ENCODE measurements at regions not wholly inside any gene's neighbourhood (a gene's known extent, or its start where the extent isn't known, plus 50 kb on each side); places are given as distances from the start of the nearest gene placed in this dataset.
"Not testable (repeated sequence)": the region's sequence is repeated elsewhere in the genome, so short reads cannot be mapped to it uniquely, and the experiment has no call there.

DNA sequence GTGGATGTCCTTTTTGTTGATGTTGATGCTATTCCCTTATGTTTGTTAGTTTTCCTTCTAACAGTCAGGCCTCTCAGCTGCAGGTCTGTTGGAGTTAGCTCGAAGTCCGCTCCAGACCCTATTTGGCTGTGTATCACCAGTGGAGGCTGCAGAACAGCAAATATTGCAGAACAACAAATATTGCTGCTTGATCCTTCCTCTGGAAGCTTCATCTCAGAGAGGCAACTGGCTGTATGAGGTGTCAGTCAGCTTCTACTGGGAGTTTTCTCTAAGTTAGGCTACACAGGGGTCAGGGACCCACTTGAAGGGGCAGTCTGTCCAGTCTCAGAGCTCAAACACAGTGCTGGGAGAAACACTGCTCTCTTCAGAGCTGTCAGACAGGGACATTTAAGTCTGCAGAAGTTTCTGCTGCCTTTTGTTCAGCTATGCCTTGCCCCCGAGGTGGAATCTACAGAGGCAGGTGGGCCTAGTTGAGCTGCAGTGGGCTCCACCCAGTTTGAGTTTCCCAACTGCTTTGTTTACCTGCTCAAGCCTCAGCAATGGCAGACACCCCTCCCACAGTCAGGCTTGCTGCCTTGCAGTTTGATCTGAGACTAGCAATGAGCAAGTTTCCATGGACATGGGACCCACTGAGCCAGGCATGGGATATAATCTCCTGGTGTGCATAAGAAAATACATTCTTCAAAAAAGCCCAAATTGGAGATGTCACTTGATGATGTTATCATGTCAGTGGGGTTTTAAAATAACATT is 99.5 kb downstream of the KDM5D start:
- no peak for DNase-seq (ENCODE audit: low read depth in 2 of 2)

DNA sequence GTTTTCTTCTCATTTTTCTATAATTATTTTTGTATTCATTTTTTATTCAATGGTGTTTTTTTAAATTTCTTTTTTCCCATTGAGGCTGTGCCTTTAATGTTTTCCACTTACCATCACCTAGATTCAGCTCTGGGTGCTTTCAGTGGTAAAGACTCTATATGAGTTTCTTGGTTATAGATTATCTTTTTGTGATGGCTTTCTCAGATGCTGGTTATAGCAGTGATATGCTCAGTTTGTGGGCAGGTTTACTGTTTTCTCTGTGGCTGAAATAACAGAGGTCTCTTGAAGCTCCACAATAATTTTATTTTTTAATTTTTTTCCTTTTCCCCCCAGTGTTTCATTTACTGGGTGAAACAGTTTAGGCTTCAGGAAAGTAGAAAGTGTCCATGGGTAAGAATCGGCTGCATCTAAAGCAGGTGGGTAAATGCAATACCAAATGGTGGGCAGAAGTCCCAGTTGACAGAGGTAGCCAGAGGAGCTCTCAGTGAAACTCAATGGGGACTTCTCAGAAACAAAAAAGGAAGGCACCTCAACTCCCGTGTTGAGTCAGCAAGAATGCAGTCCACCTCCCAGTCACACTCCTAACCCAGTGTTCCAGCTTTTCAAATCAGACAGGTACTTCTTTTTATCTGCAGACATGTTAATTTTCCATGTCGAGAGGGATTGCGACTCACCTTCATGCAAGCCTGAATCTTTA is 106.7 kb downstream of the KDM5D start:
- no peak for DNase-seq (ENCODE audit: low read depth in 2 of 2)

DNA sequence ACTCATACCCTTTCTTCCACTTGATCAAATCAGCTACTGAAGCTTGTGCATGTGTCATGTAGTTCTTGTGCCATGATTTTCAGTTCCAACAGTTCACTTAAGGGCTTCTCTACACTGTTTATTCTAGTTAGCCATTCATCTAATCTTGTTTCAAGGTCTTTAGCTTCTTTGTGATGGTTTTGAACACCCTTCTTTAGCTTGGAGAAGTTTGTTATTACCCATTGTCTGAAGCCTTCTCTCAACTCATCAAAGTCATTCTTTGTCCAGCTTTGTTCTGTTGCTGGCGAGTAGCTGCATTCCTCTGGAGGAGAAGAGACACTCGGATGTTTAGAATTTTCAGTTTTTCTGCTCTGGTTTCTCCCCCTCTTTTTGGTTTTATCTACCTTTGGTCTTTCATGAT is 115.6 kb downstream of the KDM5D start:
- DNase-seq (ENCODE audit: low read depth in 2 of 2): no peak

- no peak for DNase-seq (ENCODE audit: low read depth in 2 of 2)
Measured at GRCh38 chrY:19622392-19622791, 122.1 kb downstream of the KDM5D start.

DNA sequence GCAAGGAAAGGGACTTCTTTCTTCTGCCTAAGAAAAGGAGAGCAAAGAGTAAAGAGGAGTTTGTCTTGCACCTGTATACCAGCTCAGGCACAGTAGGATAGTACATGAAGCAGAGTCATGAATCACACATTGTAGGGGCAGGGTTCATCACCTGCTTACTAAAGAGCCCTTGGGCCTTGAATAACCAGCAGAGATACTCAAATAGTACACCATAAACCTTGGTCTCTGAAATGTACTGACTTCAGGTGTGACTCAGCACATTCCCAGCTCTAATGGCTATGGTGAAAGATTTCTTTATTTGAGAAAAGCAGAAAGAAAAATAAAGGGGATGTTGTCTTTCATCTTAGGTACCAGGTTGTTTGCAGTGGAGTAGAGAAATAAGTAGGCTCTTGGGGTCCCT is 122.8 kb downstream of the KDM5D start:
- DNase-seq (ENCODE audit: low read depth in 2 of 2): no peak

GRCh38 chrY:19601113-19601512 is 143.4 kb downstream of the KDM5D start:
- no peak for DNase-seq (ENCODE audit: low read depth in 2 of 2)

DNA sequence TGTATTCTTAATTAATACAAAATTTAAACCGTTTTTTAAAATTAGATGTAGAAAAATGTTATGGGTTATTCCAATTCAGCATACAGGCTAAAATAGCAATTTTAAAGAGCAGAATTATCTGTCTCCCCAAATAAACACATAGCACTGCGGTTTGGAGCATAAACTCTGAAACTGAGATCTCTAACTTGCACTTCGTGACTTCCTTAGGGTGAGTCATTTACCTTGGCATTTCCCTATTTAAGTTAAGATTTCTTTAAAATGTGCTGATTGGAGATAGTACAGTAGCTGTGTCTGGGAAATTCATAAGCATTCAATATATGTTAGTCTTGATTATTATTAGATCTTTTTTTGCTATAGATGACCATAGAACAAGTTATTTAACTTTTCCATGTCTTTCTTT is 143.8 kb downstream of the KDM5D start:
- DNase-seq (ENCODE audit: low read depth in 2 of 2): no peak

GRCh38 chrY:19590235-19590634 is 154.3 kb downstream of the KDM5D start:
- no peak for DNase-seq (ENCODE audit: low read depth in 2 of 2)

- no peak for DNase-seq (ENCODE audit: low read depth in 2 of 2)
Measured at GRCh38 chrY:19589664-19590063, 154.9 kb downstream of the KDM5D start.

GRCh38 chrY:19587311-19587710 is 157.2 kb downstream of the KDM5D start:
- no peak for DNase-seq (ENCODE audit: low read depth in 2 of 2)

DNA sequence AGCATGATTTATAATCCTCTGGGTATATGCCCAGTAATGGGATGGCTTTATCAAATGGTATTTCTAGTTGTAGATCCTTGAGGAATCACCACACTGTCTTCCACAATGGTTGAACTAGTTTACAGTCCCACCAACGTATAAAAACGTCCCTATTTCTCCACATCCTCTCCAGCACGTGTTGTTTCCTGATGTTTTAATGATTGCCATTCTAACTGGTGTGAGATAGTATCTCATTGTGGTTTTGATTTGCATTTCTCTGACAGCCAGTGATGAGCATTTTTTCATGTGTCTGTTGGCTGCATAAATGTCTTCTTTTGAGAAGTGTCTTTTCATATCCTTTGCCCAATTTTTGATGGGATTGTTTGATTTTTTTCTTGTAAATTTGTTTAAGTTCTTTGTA is 163.5 kb downstream of the KDM5D start:
- DNase-seq (ENCODE audit: low read depth in 2 of 2): not testable (repeated sequence)

GRCh38 chrY:19578281-19578874 is 166.1 kb downstream of the KDM5D start:
- DNase-seq (ENCODE audit: low read depth in 2 of 2): no peak

DNA sequence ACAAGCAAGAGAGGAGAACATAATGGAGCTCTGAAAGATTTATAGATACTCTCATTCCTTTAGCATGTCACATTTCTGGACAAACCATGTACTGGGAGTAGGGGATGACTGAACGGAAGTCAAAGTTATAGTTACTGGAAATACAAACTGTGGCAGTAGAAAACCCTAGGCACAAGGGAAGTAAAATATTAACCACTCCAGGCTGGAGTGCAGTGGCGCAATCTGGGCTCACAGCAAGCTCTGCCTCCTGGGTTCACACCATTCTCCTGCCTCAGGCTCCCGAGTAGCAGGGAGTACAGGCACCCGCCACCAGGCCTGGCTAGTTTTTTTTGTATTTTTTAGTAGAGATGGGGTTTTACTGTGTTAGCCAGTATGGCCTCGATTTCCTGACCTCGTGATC is 167.3 kb downstream of the KDM5D start:
- no peak for DNase-seq (ENCODE audit: low read depth in 2 of 2)

- DNase-seq (ENCODE audit: low read depth in 2 of 2): no peak
Measured at GRCh38 chrY:19574939-19575338, 169.6 kb downstream of the KDM5D start.

DNA sequence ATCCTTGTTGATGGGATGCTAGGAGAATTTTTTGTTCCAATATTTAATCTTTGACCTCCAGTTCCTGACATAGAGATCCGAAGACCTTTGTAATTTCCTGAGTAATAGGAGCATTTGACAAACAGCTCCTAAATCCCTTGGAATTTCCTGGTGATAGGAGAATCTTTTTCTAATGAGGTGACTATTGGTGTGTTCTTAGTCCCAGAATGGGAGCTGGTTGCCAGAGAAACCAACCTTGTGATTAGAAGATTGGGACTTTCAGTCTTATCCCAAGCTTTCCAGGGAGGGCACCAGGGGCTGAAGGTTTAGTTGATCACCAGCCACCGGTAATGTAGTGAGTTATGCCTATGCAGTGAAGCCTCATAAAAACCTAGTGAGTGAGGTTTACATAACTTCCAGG is 170.9 kb downstream of the KDM5D start:
- no peak for DNase-seq (ENCODE audit: low read depth in 2 of 2)

DNA sequence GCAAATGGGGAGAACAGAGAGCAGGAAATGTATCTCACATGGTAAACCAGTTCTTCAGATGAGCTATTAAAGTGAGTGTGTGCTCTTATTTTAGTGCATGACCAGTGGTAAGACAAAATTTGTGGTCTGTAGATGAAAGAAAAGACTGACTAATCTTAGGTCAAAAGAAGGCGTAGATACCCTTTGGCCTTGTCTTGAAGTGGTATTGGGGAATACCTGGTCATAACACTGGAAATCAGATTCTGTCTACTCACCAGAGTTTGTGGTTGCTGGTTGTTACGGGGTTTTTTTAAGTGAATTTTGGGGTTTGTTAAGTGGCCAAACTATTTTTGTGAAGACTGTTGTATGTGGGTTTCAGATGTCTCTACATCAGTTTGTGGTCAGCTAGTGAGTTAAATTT is 173.5 kb downstream of the KDM5D start:
- DNase-seq (ENCODE audit: low read depth in 2 of 2): no peak

GRCh38 chrY:19567943-19568342 is 176.6 kb downstream of the KDM5D start:
- DNase-seq (ENCODE audit: low read depth in 2 of 2): no peak

DNA sequence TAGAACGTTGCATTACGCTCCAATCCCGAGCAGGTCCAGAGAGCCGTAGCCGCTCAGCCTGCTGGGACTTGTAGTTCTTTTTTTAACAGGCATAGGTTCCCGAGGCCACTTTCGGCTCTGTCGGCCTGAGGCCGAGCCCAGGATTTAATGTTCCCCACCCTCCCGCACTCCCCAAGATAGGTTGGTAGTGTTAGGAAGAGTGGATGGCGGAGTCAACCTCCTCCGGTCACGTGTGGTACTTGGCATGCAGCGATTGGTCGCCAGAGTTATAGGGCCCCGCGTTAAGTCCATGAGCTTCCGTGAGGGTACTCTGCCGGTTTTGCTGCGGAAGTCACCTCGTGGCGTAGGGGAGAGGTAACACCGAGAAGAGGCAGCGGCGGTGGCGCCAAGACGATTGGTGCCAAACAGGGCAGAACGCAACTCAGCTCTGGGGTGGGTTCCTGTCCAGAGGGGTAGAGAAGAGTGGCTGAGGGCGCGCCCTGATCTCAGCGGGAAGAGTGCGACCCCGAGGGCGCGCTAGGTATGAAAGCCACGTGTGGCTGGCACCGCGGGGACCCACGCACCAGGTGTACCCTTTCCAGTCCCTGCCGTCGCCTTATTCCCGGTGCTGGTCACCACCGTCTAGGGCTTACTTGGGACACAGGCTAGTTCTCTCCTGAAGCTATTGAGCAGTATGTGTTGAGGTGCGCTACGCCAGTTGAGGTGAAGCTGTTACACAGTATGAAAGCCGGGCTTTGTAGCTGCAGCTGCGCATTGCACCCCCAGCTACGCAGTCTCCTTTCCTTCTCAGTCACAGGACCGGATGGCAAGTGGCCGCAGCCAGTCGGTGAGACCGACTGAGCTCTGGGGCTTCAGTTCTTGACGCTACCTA is 177.2 kb downstream of the KDM5D start:
- peak; percentile 91 for DNase-seq (ENCODE audit: low read depth in 2 of 2)

DNA sequence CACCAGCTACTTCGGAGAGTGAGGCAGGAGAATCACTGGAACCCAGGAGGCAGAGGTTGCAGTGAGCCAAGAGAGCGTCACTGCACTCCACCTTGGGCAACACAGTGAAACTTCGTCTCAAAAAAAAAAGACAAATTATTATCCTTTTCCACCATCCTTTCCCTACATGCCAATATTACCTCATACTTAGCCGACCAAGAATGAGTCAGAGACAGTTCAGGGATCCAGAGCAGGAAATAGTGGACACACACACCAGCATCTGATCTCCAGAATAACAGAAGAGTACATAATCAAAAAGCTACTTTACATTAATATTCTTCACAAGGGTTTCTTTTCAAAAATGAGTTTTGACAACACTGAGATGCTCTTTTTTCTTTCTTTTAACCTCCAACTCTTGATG is 185.4 kb downstream of the KDM5D start:
- DNase-seq (ENCODE audit: low read depth in 2 of 2): no peak

DNA sequence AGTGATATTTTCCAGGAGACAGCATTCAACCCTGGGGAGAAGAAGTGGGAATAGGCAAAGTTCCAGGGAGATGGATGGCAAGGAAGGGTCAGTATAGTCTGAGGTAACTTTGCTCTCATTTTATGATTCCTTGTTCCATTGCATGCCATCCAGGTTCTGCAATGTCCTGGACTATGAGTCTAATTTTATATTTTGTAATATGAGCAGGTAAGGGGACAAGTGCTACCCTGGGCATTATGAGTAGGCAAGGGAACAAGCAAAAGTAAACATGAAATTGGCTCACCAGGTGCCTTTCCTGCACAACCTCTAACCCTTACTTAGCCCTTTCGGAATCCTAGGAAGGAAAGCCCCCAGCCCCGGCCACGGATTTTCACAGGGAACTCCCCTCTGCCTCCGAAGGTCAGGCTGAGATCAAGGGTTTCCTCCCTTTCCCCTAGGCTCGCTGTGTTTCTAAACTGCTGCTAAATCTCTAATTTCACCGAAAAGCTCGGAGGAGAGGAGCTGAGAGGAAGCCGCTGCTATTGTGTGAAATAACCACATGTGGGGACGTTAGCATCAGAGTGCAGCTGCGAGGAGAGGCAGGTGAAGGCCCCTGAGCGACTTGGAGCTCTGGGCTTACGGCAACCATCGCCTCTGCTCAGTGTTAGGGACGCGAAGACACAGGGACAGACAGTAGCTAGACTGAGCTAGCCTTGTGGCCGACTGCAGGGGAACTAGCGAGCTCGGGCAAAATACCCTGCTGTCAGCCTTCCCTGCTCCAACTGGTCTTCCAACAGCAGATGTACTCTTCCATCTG is 194.7 kb downstream of the KDM5D start:
- no peak for DNase-seq (ENCODE audit: low read depth in 2 of 2)

Measured in fibroblast of skin of left quadriceps (primary cell).